Naive thymus-derived CD4-positive, alpha-beta T cell (primary cell): ENCODE measurements at regions not wholly inside any gene's neighbourhood (a gene's known extent, or its start where the extent isn't known, plus 50 kb on each side); places are given as distances from the start of the nearest gene placed in this dataset.
A peak's percentile ranks its signal among the peaks of the same experiment; 100 is the strongest.

ENCODE experiments used
- ATAC-seq: fragments of 150-1000 bp; cut with Tn5 transposase; 2 replicates; pipeline ENCODE4 v1.10.0; 2021; ENCODE audit warnings: mild to moderate bottlenecking, moderate library complexity
- CTCF ChIA-PET: fragments of 350-600 bp; sonication (Branson Sonifier 250); formaldehyde crosslinking; loops from one replicate; lab custom pipeline; 2021; ENCODE audit warnings: antibody characterized with exemption; lab: Charles Lee
- POLR2A ChIA-PET: fragments of 350-600 bp; sonication (Branson Sonifier 250); formaldehyde crosslinking; loops from one replicate; lab custom pipeline; 2021; ENCODE audit warnings: antibody characterized with exemption, inconsistent platforms; lab: Charles Lee
- DNase-seq, 9 donors: peaks; one replicate each; pipeline versions ENCODE4 v3.0.0 to v3.0.0-alpha.2; 2020 to 2022; ENCODE audit warnings: mixed read lengths in 1 of 9
- H3K27ac ChIP-seq: one replicate; pipeline ENCODE4 v1.7.0; 2013; ENCODE audit warnings: mild to moderate bottlenecking, low read depth, low read length, moderate library complexity
- H3K27me3 ChIP-seq, 2 donors: one replicate each; pipeline ENCODE4 v1.7.0; 2013; ENCODE audit warnings: low read length in 2 of 2, mild to moderate bottlenecking in 2 of 2, moderate library complexity in 2 of 2; ENCODE audit not compliant: control insufficient read depth in 2 of 2, insufficient read depth in 2 of 2
- H3K36me3 ChIP-seq, 3 experiments: 1 replicate in 2 of 3; 2 replicates in 1 of 3; pipeline ENCODE4 v1.7.0; 2013; ENCODE audit warnings: low read length in 3 of 3, mild to moderate bottlenecking in 3 of 3, moderate library complexity in 1 of 3; ENCODE audit not compliant: insufficient read depth in 3 of 3, control insufficient read depth in 2 of 3
- H3K4me1 ChIP-seq, 2 donors: one replicate each; pipeline ENCODE4 v1.7.0; 2013; ENCODE audit warnings: low read length in 2 of 2, mild to moderate bottlenecking in 2 of 2, moderate library complexity in 1 of 2; ENCODE audit not compliant: control insufficient read depth in 2 of 2, insufficient read depth in 2 of 2
- H3K4me3 ChIP-seq: 2 replicates; pipeline ENCODE4 v1.7.0; 2013; ENCODE audit warnings: mild to moderate bottlenecking, low read length
- H3K9me3 ChIP-seq, 3 experiments: 1 replicate in 2 of 3; 2 replicates in 1 of 3; pipeline ENCODE4 v1.7.0; 2013; ENCODE audit warnings: low read length in 3 of 3; ENCODE audit not compliant: control insufficient read depth in 2 of 3
- H3K27ac Mint-ChIP-seq, 9 donors: one replicate each; pipeline ENCODE4 v1.8.0; 2020 to 2022; ENCODE audit warnings: mixed read lengths in 9 of 9, mild to moderate bottlenecking in 8 of 9, moderate library complexity in 5 of 9, inconsistent platforms in 2 of 9
- H3K27me3 Mint-ChIP-seq, 5 donors: one replicate each; pipeline ENCODE4 v1.8.0; 2021 to 2022; ENCODE audit warnings: mixed read lengths in 5 of 5, mild to moderate bottlenecking in 1 of 5
- H3K36me3 Mint-ChIP-seq, 5 donors: one replicate each; pipeline ENCODE4 v1.8.0; 2020 to 2022; ENCODE audit warnings: mixed read lengths in 5 of 5, mild to moderate bottlenecking in 3 of 5, inconsistent platforms in 1 of 5
- H3K4me1 Mint-ChIP-seq, 7 donors: one replicate each; pipeline ENCODE4 v1.8.0; 2020 to 2022; ENCODE audit warnings: mixed read lengths in 7 of 7, mild to moderate bottlenecking in 3 of 7, inconsistent platforms in 1 of 7
- H3K4me3 Mint-ChIP-seq, 10 donors: one replicate each; pipeline ENCODE4 v1.8.0; 2020 to 2022; ENCODE audit warnings: mild to moderate bottlenecking in 10 of 10, mixed read lengths in 10 of 10, moderate library complexity in 6 of 10, inconsistent platforms in 2 of 10
- H3K9me3 Mint-ChIP-seq, 11 donors: one replicate each; pipeline ENCODE4 v1.8.0; 2020 to 2022; ENCODE audit warnings: mixed read lengths in 11 of 11, mild to moderate bottlenecking in 4 of 11, inconsistent platforms in 1 of 11, moderate library complexity in 1 of 11
- intact Hi-C, 2 donors: fragments of 100-400 bp; cut with micrococcal nuclease; formaldehyde crosslinking; loops; one replicate each; pipeline ENCODE4 v1.15.1; 2023

GRCh38 chr3:81378552-81379293 lies 382.7 kb downstream of the GBE1 start:
- no peaks in the 10 kb centered on the region for H3K9me3 ChIP-seq
- H3K27me3 Mint-ChIP-seq, result no peaks in the 10 kb centered on the region
- no peaks in the 10 kb centered on the region for H3K27me3 ChIP-seq
- ChIA-PET POLR2A (no interaction called here), CTCF (no interaction called here)
- no peak overlapping the region for H3K27ac ChIP-seq
- H3K27ac Mint-ChIP-seq, result no peak overlapping the region
- intact Hi-C loops, result no loop called here
- H3K4me1 Mint-ChIP-seq, result no peaks in the 10 kb centered on the region
- peaks cover 0 to 4% (median 0%) of the 10 kb centered on the region in 5 donors for H3K36me3 Mint-ChIP-seq
- no peaks in the 10 kb centered on the region for H3K4me1 ChIP-seq
- no peak overlapping the region for H3K4me3 ChIP-seq
- H3K9me3 Mint-ChIP-seq, result peaks cover 3 to 26% (median 12%) of the 10 kb centered on the region in 11 donors
- no peak overlapping the region for H3K4me3 Mint-ChIP-seq
- no peak for DNase-seq
- ATAC-seq, result no peak
- H3K36me3 ChIP-seq, result no peaks in the 10 kb centered on the region

- H3K4me1 ChIP-seq, result no peaks in the 10 kb centered on the region
- peaks cover 0 to 4% (median 0%) of the 10 kb centered on the region in 5 donors for H3K36me3 Mint-ChIP-seq
- DNase-seq (no peak), ATAC-seq (no peak)
- intact Hi-C loops, result no loop called here
- H3K9me3 ChIP-seq, result no peaks in the 10 kb centered on the region
- POLR2A ChIA-PET, result no interaction called here
- H3K27me3 ChIP-seq, result no peaks in the 10 kb centered on the region
- no peaks in the 10 kb centered on the region for H3K4me1 Mint-ChIP-seq
- no peaks in the 10 kb centered on the region for H3K36me3 ChIP-seq
- H3K27ac ChIP-seq, result no peak overlapping the region
- H3K27ac Mint-ChIP-seq, result peak overlapping the region in 1 of 9 donors; percentile 3
- CTCF ChIA-PET, result no interaction called here
- no peaks in the 10 kb centered on the region for H3K27me3 Mint-ChIP-seq
- no peak overlapping the region for H3K4me3 ChIP-seq
- peaks cover 5 to 17% (median 12%) of the 10 kb centered on the region in 11 donors for H3K9me3 Mint-ChIP-seq
- no peak overlapping the region for H3K4me3 Mint-ChIP-seq
Measured at GRCh38 chr3:81375921-81376320, 385.5 kb downstream of the GBE1 start.

GRCh38 chr3:81364411-81364810 lies 397.0 kb downstream of the GBE1 start:
- DNase-seq (no peak), ATAC-seq (no peak)
- Histone ChIP-seq H3K4me1 (no peaks in the 10 kb centered on the region), H3K36me3 (no peaks in the 10 kb centered on the region), H3K27me3 (no peaks in the 10 kb centered on the region), H3K27ac (no peak overlapping the region), H3K4me3 (no peak overlapping the region), H3K9me3 (no peaks in the 10 kb centered on the region)
- H3K9me3 Mint-ChIP-seq, result peaks cover 0 to 16% (median 3%) of the 10 kb centered on the region in 11 donors
- ChIA-PET POLR2A (no interaction called here), CTCF (no interaction called here)
- no peaks in the 10 kb centered on the region for H3K36me3 Mint-ChIP-seq
- intact Hi-C loops, result no loop called here
- no peaks in the 10 kb centered on the region for H3K4me1 Mint-ChIP-seq
- H3K4me3 Mint-ChIP-seq, result no peak overlapping the region
- no peak overlapping the region for H3K27ac Mint-ChIP-seq
- no peaks in the 10 kb centered on the region for H3K27me3 Mint-ChIP-seq

GRCh38 chr3:81363816-81364215 lies 397.6 kb downstream of the GBE1 start:
- H3K4me1 ChIP-seq, result no peaks in the 10 kb centered on the region
- Mint-ChIP-seq H3K9me3 (peaks cover 0 to 16% (median 3%) of the 10 kb centered on the region in 11 donors), H3K36me3 (no peaks in the 10 kb centered on the region), H3K4me1 (no peaks in the 10 kb centered on the region), H3K4me3 (no peak overlapping the region), H3K27ac (no peak overlapping the region), H3K27me3 (no peaks in the 10 kb centered on the region)
- no peak for DNase-seq
- H3K4me3 ChIP-seq, result no peak overlapping the region
- intact Hi-C loops, result no loop called here
- ChIA-PET POLR2A (no interaction called here), CTCF (no interaction called here)
- H3K9me3 ChIP-seq, result no peaks in the 10 kb centered on the region
- no peaks in the 10 kb centered on the region for H3K36me3 ChIP-seq
- H3K27me3 ChIP-seq, result no peaks in the 10 kb centered on the region
- H3K27ac ChIP-seq, result no peak overlapping the region
- no peak for ATAC-seq

GRCh38 chr3:81354119-81354518 lies 407.3 kb downstream of the GBE1 start:
- intact Hi-C loops, result no loop called here
- Histone ChIP-seq H3K4me3 (no peak overlapping the region), H3K4me1 (no peaks in the 10 kb centered on the region), H3K27ac (no peak overlapping the region), H3K36me3 (no peaks in the 10 kb centered on the region), H3K27me3 (no peaks in the 10 kb centered on the region), H3K9me3 (no peaks in the 10 kb centered on the region)
- Mint-ChIP-seq H3K4me1 (no peaks in the 10 kb centered on the region), H3K9me3 (peaks cover 0 to 8% (median 0%) of the 10 kb centered on the region in 11 donors), H3K27ac (no peak overlapping the region), H3K4me3 (no peak overlapping the region), H3K27me3 (no peaks in the 10 kb centered on the region), H3K36me3 (no peaks in the 10 kb centered on the region)
- ATAC-seq, result no peak
- DNase-seq, result no peak
- ChIA-PET CTCF (no interaction called here), POLR2A (no interaction called here)

DNA sequence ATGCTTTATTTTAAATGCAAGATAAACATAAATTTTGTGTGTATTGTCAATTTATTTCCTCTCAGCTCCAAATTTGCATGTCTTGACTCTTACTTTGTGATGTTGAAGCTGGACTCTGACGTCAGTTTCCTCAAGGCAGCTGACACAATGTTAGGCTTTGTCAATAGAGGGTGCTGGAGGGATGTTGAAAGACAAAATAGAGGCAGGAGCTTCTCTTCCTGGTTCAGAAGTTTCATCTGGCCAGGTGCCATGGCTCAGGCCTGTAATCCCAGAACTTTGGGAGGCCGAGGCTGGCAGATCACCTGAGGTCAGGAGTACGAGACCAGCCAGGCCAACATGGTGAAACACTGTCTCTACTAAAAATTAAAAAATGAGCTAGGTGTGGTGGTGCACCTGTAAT lies 408.6 kb downstream of the GBE1 start:
- H3K4me3 Mint-ChIP-seq, result no peak overlapping the region
- H3K27ac Mint-ChIP-seq, result no peak overlapping the region
- H3K36me3 Mint-ChIP-seq, result no peaks in the 10 kb centered on the region
- CTCF ChIA-PET, result no interaction called here
- peaks cover 0 to 8% (median 4%) of the 10 kb centered on the region in 11 donors for H3K9me3 Mint-ChIP-seq
- ATAC-seq (no peak), DNase-seq (no peak)
- Histone ChIP-seq H3K36me3 (no peaks in the 10 kb centered on the region), H3K4me1 (no peaks in the 10 kb centered on the region), H3K27ac (no peak overlapping the region), H3K9me3 (no peaks in the 10 kb centered on the region), H3K4me3 (no peak overlapping the region), H3K27me3 (no peaks in the 10 kb centered on the region)
- intact Hi-C loops, result no loop called here
- POLR2A ChIA-PET, result no interaction called here
- H3K27me3 Mint-ChIP-seq, result no peaks in the 10 kb centered on the region
- no peaks in the 10 kb centered on the region for H3K4me1 Mint-ChIP-seq

DNA sequence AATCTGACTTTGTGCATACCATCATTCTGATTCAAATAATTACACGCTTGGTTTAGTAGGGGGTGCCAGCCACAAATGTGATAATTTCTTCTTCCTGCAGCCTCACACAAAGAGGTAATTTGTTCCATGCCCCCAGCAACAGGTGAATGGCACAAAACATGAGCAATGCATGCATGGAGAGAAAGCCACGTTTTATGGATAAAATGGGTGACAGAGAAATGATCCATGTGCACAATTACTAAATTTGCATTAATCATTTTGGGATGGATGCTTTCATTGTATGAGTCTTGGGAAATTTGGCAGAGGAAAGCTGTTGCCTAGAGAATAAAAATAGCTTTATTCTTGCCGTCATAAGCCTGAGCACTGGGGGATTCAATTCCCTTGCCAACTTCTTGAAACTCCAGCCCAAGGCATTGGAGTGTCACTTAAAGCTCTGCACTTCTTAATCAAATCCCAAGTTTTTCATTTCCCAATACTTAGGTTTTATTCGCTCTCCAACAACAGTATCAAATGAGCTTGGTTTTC lies 411.6 kb downstream of the GBE1 start:
- no peaks in the 10 kb centered on the region for H3K27me3 Mint-ChIP-seq

More for the DNA sequence above, 411.6 kb downstream of the GBE1 start:
- H3K36me3 Mint-ChIP-seq, result no peaks in the 10 kb centered on the region
- no peaks in the 10 kb centered on the region for H3K4me1 ChIP-seq
- CTCF ChIA-PET, result no interaction called here
- no peaks in the 10 kb centered on the region for H3K4me1 Mint-ChIP-seq
- H3K4me3 Mint-ChIP-seq, result no peak overlapping the region
- H3K9me3 Mint-ChIP-seq, result peaks cover 0 to 6% (median 0%) of the 10 kb centered on the region in 11 donors
- no peak overlapping the region for H3K27ac ChIP-seq
- ATAC-seq (no peak), DNase-seq (no peak)
- no peak overlapping the region for H3K27ac Mint-ChIP-seq
- no peaks in the 10 kb centered on the region for H3K27me3 ChIP-seq
- H3K4me3 ChIP-seq, result no peak overlapping the region
- POLR2A ChIA-PET, result no interaction called here
- H3K36me3 ChIP-seq, result no peaks in the 10 kb centered on the region
- intact Hi-C loops, result no loop called here
- no peaks in the 10 kb centered on the region for H3K9me3 ChIP-seq
